Adrenal gland (tissue), 5 donors: ENCODE measurements at regions not wholly inside any gene's neighbourhood (a gene's known extent, or its start where the extent isn't known, plus 50 kb on each side); places are given as distances from the start of the nearest gene placed in this dataset.
"Not testable (repeated sequence)": the region's sequence is repeated elsewhere in the genome, so short reads cannot be mapped to it uniquely, and the experiment has no call there.

Experiments
- CTCF ChIP-seq, 6 experiments: fragments of 450-650 bp in 4 of 6; fragments of 200-600 bp in 2 of 6; sonication (generic) in 1 of 6; IDR thresholded peaks; 1 replicate in 5 of 6; 2 replicates in 1 of 6; pipeline versions ENCODE4 v1.5.1 to v1.8.0; 2016 to 2021; ENCODE audit warnings: antibody characterized with exemption in 6 of 6, mild to moderate bottlenecking in 2 of 6, moderate library complexity in 1 of 6
- POLR2A ChIP-seq, 2 donors: fragments of 450-650 bp; IDR thresholded peaks; one replicate each; pipeline ENCODE4 v1.6.1; 2017; ENCODE audit warnings: antibody characterized with exemption in 2 of 2, mild to moderate bottlenecking in 2 of 2, moderate library complexity in 1 of 2
- donor health status: DM: no; HTN: no; CAD: no.

GRCh38 chr9:66073111-66073510 lies 336.2 kb downstream of the FOXD4L4 start:
- not testable (repeated sequence) for TF ChIP-seq CTCF, POLR2A (IDR thresholded peaks at IDR 0.05)
